AG09319 (cell line): ENCODE measurements at regions not wholly inside any gene's neighbourhood (a gene's known extent, or its start where the extent isn't known, plus 50 kb on each side); places are given as distances from the start of the nearest gene placed in this dataset.
A peak's percentile ranks its signal among the peaks of the same experiment; 100 is the strongest.

Source experiments
- DNase-seq: peaks from one replicate; pipeline ENCODE4 v3.0.0-alpha.2; 2010; ENCODE audit warnings: low read depth; ENCODE audit errors: extremely low read depth
- CTCF ChIP-seq: IDR thresholded peaks from 2 replicates; pipeline ENCODE4 v1.5.1; 2011; ENCODE audit warnings: low read depth, mild to moderate bottlenecking, inconsistent platforms, low read length, moderate library complexity

- no peak for TF ChIP-seq CTCF
- no peak for DNase-seq
These were observed 114.0 kb upstream of the TSPAN2 start for GRCh38 chr1:115203287-115203686.

GRCh38 chr1:115201598-115201997 is 112.3 kb upstream of the TSPAN2 start:
- TF ChIP-seq CTCF, result no peak
- no peak for DNase-seq

GRCh38 chr1:115199416-115200132 is 110.3 kb upstream of the TSPAN2 start:
- no peak for TF ChIP-seq CTCF
- DNase-seq, result no peak

GRCh38 chr1:115198938-115199337 is 109.6 kb upstream of the TSPAN2 start:
- peak; percentile 66 for DNase-seq
- no peak for TF ChIP-seq CTCF

- DNase-seq, result no peak
- TF ChIP-seq CTCF, result no peak
These were observed 107.0 kb upstream of the TSPAN2 start for GRCh38 chr1:115196296-115196695.

GRCh38 chr1:115194506-115194905 is 105.2 kb upstream of the TSPAN2 start:
- DNase-seq, result no peak
- TF ChIP-seq CTCF, result no peak

- no peak for DNase-seq
- TF ChIP-seq CTCF, result no peak
These were observed 103.9 kb upstream of the TSPAN2 start for GRCh38 chr1:115193046-115193828.
